IPS-18c (cell line): ENCODE measurements at regions not wholly inside any gene's neighbourhood (a gene's known extent, or its start where the extent isn't known, plus 50 kb on each side); places are given as distances from the start of the nearest gene placed in this dataset.

Source experiments
- H3K4me3 ChIP-seq: 2 replicates; pipeline ENCODE4 v1.7.0; 2013; ENCODE audit warnings: low read depth, mild to moderate bottlenecking, low read length, moderate library complexity; ENCODE audit not compliant: insufficient read depth
- H3K9me3 ChIP-seq: one replicate; pipeline ENCODE4 v1.6.1; 2013; ENCODE audit warnings: mild to moderate bottlenecking, low read length, moderate library complexity; ENCODE audit not compliant: control insufficient read depth, insufficient read depth

DNA sequence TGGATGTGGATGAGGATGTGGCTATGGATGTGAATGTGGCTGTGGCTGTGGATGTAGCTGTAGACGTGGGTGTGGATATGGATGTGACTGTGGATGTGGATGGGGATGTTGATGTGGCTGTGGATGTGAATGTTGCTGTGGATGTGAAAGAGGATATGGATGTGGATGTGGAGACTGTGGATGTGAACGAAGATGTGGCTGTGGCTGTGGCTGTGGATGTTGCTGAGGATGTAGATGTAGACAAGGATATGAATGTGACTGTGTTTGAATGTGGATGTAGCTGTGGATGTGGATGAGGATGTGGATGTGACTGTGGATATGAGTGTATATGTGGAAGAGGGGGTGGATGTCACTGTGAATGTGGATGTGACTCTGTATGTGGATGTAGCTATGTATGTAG is 884.6 kb upstream of the CHAC2 start:
- H3K4me3 ChIP-seq, result no peak overlapping the region
- H3K9me3 ChIP-seq, result no peaks in the 10 kb centered on the region

DNA sequence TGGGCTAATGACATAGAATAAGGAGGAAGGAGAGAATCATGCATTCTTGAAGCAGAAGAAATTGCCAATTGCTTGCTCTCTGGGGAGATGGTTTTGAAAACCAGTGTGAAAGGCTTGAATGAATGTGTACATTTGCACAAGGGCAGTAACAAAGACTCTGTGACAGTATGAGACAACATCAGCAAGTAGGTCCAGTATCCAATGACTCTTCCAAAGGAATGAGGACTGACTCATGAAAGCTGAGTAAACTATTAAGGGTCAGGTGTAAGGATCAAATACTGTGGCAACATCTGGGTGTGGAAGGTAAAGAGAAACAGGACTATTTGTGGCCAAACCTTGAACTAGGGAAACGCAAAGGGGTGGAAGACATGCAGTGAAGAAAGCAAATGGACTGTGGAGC is 886.0 kb upstream of the CHAC2 start:
- H3K9me3 ChIP-seq, result no peaks in the 10 kb centered on the region
- no peak overlapping the region for H3K4me3 ChIP-seq

DNA sequence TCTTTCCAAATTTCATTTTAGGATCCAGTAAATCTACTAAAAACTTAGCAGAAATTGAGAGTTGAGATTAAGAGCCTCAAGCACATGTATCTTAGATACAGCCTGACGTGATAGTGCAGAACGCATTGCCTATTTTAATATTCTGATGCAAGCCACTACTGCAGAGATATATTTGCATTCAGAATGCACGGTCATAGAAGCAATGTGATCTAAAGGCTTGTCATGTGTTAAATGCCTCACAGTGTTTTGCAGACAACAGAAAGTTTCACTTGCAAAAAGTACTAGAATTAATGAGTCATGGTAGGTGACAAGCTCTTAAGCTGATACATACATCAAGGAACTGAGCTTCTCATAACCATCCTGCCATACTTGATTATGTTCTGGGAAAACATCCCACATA is 886.7 kb upstream of the CHAC2 start:
- Histone ChIP-seq H3K9me3 (no peaks in the 10 kb centered on the region), H3K4me3 (no peak overlapping the region)

DNA sequence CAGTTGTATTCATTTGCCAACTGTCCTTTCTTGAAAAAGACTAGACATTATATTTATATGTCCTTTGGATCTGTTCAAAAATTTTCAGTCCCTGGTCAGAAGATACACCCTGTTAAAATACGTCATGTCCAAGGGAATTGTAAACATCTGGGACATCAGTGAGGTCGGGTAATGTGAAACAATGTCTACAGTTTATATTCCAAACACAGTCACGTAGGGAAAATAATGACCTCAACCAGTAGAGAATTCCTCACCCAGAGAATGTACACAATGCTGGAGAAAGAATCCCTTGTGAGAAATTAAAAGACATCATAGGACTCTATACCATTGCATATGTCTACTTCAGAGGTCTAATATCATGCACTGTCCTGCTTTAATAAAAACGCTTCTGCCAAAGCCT is 888.0 kb upstream of the CHAC2 start:
- H3K4me3 ChIP-seq, result no peak overlapping the region

GRCh38 chr2:52877703-52878102 is 889.9 kb upstream of the CHAC2 start:
- H3K4me3 ChIP-seq, result no peak overlapping the region
- H3K9me3 ChIP-seq, result no peaks in the 10 kb centered on the region

More for the DNA sequence above, 888.0 kb upstream of the CHAC2 start:
- no peaks in the 10 kb centered on the region for H3K9me3 ChIP-seq

GRCh38 chr2:52874466-52875106 is 893.0 kb upstream of the CHAC2 start:
- no peak overlapping the region for H3K4me3 ChIP-seq

GRCh38 chr2:52862801-52863200 is 904.8 kb upstream of the CHAC2 start:
- Histone ChIP-seq H3K9me3 (no peaks in the 10 kb centered on the region), H3K4me3 (no peak overlapping the region)

More at GRCh38 chr2:52874466-52875106, 893.0 kb upstream of the CHAC2 start:
- H3K9me3 ChIP-seq, result no peaks in the 10 kb centered on the region

DNA sequence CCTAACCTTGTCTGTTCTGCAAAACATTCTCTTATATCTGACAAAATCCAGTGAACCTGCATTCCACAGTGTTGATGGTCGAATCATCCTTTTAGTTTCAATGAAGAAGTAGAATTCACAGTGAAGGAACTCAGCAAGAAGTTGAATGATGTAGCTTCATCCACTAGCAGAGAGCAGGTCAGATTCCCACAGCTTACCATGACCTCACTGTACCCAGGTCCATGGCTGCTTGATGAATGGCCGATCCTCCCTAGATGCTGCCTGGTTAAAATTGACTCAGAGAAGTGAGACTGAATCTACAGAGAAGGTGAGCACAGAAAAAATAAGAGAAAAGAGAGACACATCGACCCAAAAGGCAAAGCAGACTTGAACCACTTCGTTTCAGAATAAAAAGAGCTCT is 906.0 kb upstream of the CHAC2 start:
- H3K4me3 ChIP-seq, result no peak overlapping the region
- no peaks in the 10 kb centered on the region for H3K9me3 ChIP-seq

GRCh38 chr2:52859065-52859464 is 908.5 kb upstream of the CHAC2 start:
- Histone ChIP-seq H3K9me3 (no peaks in the 10 kb centered on the region), H3K4me3 (no peak overlapping the region)

GRCh38 chr2:52857722-52858121 is 909.9 kb upstream of the CHAC2 start:
- Histone ChIP-seq H3K9me3 (no peaks in the 10 kb centered on the region), H3K4me3 (no peak overlapping the region)

DNA sequence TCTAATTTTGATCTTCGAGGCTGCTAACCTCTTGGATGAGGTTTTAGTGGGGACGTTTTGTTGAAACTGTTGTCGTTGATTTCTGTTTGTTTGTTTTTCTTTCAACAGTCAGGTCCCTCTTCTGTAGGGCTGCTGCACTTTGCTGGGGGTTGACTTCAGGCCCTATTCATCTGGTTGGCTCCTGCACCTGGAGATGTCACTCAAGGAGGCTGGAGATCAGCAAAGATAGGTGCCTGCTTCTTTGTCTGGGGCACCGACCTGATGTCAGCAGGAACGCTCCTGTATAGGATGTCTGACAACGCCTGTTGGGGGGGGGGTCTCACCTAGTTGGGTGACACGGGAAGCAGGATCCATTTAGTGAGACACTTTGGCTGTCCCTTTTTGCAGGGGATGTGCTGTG is 915.6 kb upstream of the CHAC2 start:
- H3K4me3 ChIP-seq, result no peak overlapping the region
- H3K9me3 ChIP-seq, result no peaks in the 10 kb centered on the region

- no peaks in the 10 kb centered on the region for H3K9me3 ChIP-seq
- H3K4me3 ChIP-seq, result no peak overlapping the region
Observed at GRCh38 chr2:52844701-52845423, 922.7 kb upstream of the CHAC2 start.

DNA sequence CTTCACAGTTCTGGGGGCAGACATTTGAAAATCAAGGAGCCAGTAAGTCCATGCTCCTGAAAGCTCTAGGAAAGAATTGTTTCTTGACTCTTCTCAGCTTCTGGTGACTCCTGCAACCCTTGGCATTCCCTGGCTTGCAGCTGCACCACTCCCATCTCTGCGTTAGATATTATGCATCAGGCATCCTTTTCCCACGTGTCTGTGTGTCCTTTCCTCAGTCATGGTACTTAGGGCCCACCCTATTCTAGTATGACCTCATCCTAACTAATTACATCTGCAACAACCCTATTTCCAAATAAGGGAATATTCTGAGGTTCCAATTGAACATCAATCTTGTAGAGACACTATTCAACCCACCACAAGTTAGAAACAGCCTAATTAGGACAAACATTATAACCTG is 931.7 kb upstream of the CHAC2 start:
- Histone ChIP-seq H3K9me3 (no peaks in the 10 kb centered on the region), H3K4me3 (no peak overlapping the region)

GRCh38 chr2:52831216-52831615 is 936.4 kb upstream of the CHAC2 start:
- Histone ChIP-seq H3K4me3 (no peak overlapping the region), H3K9me3 (no peaks in the 10 kb centered on the region)

GRCh38 chr2:52828112-52828511 is 939.5 kb upstream of the CHAC2 start:
- Histone ChIP-seq H3K9me3 (no peaks in the 10 kb centered on the region), H3K4me3 (no peak overlapping the region)

- Histone ChIP-seq H3K4me3 (no peak overlapping the region), H3K9me3 (no peaks in the 10 kb centered on the region)
Observed at GRCh38 chr2:52821631-52822030, 946.0 kb upstream of the CHAC2 start.

GRCh38 chr2:52818958-52819357 is 948.6 kb upstream of the CHAC2 start:
- H3K9me3 ChIP-seq, result no peaks in the 10 kb centered on the region
- H3K4me3 ChIP-seq, result no peak overlapping the region

DNA sequence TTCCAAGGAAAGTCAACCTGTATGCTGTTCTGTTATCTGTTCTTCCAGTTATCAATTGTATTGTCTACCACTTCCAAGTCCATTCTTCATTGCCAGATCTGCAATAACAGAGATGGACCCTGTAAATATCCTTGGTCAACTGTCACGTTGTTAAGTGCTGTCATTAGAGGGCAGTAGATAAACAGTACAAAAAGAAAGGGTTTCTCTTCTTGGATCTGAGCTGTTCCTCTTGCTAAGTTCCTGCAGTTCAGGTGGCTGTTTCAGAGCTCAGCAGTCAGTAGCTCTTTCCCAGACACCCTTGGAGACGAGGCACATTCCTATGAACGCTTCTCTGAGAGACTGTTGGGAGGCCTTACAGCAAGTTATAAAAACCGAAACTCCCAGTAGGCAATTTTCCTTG is 957.1 kb upstream of the CHAC2 start:
- Histone ChIP-seq H3K4me3 (no peak overlapping the region), H3K9me3 (no peaks in the 10 kb centered on the region)
